ENCODE measurements at regions not wholly inside any gene's neighbourhood (a gene's known extent, or its start where the extent isn't known, plus 50 kb on each side); places are given as distances from the start of the nearest gene placed in this dataset.

GRCh38 chr9:2257248-2257929 lies 242.2 kb downstream of the SMARCA2 start:
- Histone ChIP-seq H3K27ac (no peak overlapping the region), H3K4me3 (ENCODE audit: low read depth, low read length) (no peak overlapping the region), H3K36me3 (replicated peaks) (no peaks in the 10 kb centered on the region), H3K27me3 (replicated peaks) (no peaks in the 10 kb centered on the region)
- DNase-seq: no peak
- in situ Hi-C loops (cut with HindIII; ENCODE audit: low pct_ligation_motif_present, low sequenced_read_pairs): no loop called here
- TF ChIP-seq, protein P1, sequence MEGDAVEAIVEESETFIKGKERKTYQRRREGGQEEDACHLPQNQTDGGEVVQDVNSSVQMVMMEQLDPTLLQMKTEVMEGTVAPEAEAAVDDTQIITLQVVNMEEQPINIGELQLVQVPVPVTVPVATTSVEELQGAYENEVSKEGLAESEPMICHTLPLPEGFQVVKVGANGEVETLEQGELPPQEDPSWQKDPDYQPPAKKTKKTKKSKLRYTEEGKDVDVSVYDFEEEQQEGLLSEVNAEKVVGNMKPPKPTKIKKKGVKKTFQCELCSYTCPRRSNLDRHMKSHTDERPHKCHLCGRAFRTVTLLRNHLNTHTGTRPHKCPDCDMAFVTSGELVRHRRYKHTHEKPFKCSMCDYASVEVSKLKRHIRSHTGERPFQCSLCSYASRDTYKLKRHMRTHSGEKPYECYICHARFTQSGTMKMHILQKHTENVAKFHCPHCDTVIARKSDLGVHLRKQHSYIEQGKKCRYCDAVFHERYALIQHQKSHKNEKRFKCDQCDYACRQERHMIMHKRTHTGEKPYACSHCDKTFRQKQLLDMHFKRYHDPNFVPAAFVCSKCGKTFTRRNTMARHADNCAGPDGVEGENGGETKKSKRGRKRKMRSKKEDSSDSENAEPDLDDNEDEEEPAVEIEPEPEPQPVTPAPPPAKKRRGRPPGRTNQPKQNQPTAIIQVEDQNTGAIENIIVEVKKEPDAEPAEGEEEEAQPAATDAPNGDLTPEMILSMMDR (IDR thresholded peaks at IDR 0.05; ENCODE audit: low read depth, low read length, missing control alignments): no peak

DNA sequence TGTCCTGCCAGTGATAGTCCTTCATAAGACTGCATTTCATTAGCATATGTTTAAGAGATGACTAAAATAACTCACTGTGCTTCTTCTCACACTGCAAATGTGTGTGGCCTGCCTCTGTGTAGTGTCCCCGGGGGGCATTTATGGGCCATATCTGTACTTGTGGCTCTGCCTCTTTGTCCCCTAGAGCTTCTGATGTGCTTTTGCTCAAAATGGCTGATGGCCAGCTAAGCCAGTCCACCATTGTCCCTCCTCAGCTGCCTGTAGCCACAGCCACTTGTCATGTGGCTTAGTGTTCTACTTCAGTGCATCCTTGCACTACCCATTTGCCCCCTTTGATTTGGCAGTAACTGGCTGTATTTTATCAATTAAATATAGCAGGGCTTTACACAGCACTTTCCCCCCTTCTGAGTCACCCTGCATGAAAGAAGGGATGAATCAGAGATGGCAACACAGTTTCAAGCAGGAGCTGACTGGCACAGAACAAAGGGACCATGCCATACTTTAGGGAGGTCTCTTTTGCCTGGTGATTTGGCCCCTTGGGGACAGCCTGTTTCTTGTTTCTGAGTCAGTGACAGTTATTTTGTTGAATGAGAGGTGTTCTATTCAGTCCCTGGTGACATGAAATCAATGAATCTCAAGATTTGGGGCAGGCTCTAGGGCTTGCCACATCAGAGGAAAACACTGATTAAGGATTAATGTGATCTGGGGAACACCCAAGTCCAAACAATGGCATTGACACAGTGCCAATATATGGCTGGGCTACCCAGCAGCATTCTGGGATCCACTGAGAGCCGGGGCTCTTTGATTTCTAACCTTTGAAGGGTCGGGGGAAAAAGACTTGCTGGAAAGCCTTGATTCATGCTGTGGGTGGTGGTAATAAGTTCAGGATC lies 245.5 kb downstream of the SMARCA2 start:
- Histone ChIP-seq H3K27me3 (replicated peaks) (no peaks in the 10 kb centered on the region), H3K4me3 (ENCODE audit: low read depth, low read length) (no peak overlapping the region), H3K27ac (no peak overlapping the region), H3K36me3 (replicated peaks) (no peaks in the 10 kb centered on the region)
- in situ Hi-C loops (cut with HindIII; ENCODE audit: low pct_ligation_motif_present, low sequenced_read_pairs): no loop called here
- TF ChIP-seq, protein P1 (IDR thresholded peaks at IDR 0.05; ENCODE audit: low read depth, low read length, missing control alignments): no peak
- peak; percentile 27 for DNase-seq

GRCh38 chr9:2261421-2262103 lies 246.4 kb downstream of the SMARCA2 start:
- H3K27me3 ChIP-seq (replicated peaks): no peaks in the 10 kb centered on the region
- TF ChIP-seq, protein P1 (IDR thresholded peaks at IDR 0.05; ENCODE audit: low read depth, low read length, missing control alignments): no peak
- H3K27ac ChIP-seq: no peak overlapping the region
- in situ Hi-C loops (cut with HindIII; ENCODE audit: low pct_ligation_motif_present, low sequenced_read_pairs): no loop called here
- H3K36me3 ChIP-seq (replicated peaks): no peaks in the 10 kb centered on the region
- H3K4me3 ChIP-seq (ENCODE audit: low read depth, low read length): no peak overlapping the region
- no peak for DNase-seq

DNA sequence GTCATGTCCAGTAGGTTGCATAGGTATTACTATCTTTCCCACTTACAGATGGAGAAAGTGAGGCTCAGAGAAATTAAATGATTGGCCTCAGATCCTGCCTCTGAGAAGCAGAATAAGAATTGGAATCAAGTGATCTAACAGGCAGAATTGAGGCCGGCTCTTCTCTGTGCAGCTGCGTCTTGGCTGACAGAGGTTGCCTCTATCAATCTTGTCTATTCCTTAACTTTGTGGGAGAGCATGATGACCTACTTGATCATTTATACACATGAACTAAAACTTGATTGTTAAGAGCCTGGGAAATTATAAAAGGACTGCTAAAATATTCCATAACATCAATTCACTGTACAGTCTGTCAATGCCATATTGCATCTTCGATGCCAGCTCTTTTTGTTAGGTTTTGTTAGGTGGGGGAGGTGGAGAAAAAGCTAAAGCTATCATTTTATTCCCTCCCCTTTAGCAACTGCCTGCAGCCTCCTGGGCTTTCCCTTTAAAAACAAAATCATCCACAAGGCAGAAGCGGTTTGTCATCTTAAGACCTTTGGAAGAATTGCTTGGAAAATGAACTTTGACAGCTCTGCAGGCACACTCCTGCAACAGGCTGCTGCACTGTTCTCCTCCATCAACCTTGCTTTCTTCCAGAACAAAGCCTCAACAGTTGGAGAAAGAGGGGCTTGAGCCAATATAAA lies 247.4 kb downstream of the SMARCA2 start:
- H3K4me3 ChIP-seq (ENCODE audit: low read depth, low read length): no peak overlapping the region
- in situ Hi-C loops (cut with HindIII; ENCODE audit: low pct_ligation_motif_present, low sequenced_read_pairs): no loop called here
- TF ChIP-seq, protein P1 (IDR thresholded peaks at IDR 0.05; ENCODE audit: low read depth, low read length, missing control alignments): no peak

GRCh38 chr9:2263111-2263510 lies 248.0 kb downstream of the SMARCA2 start:
- H3K27me3 ChIP-seq (replicated peaks): no peaks in the 10 kb centered on the region
- H3K36me3 ChIP-seq (replicated peaks): no peaks in the 10 kb centered on the region
- in situ Hi-C loops (cut with HindIII; ENCODE audit: low pct_ligation_motif_present, low sequenced_read_pairs): no loop called here
- TF ChIP-seq, protein P1 (IDR thresholded peaks at IDR 0.05; ENCODE audit: low read depth, low read length, missing control alignments): no peak
- H3K4me3 ChIP-seq (ENCODE audit: low read depth, low read length): no peak overlapping the region
- no peak overlapping the region for H3K27ac ChIP-seq
- DNase-seq: no peak

More for the DNA sequence above, 247.4 kb downstream of the SMARCA2 start:
- no peak for DNase-seq
- Histone ChIP-seq H3K36me3 (replicated peaks) (no peaks in the 10 kb centered on the region), H3K27me3 (replicated peaks) (no peaks in the 10 kb centered on the region), H3K27ac (no peak overlapping the region)

All from brain microvascular endothelial cell (primary cell).